Activated CD4-positive, alpha-beta T cell treated with anti-CD3 and anti-CD28 coated beads for 36 hours (primary cell): ENCODE measurements at regions not wholly inside any gene's neighbourhood (a gene's known extent, or its start where the extent isn't known, plus 50 kb on each side); places are given as distances from the start of the nearest gene placed in this dataset.

Experiments
- ATAC-seq: fragments of 200-7000 bp; cut with Tn5 transposase; one replicate; pipeline ENCODE4 v1.10.0; 2021; ENCODE audit warnings: mild to moderate bottlenecking, moderate library complexity
- CTCF ChIA-PET: fragments of 350-600 bp; sonication (Branson Sonifier 250); formaldehyde crosslinking; loops from one replicate; lab custom pipeline; 2021; ENCODE audit warnings: antibody characterized with exemption; lab: Charles Lee
- POLR2A ChIA-PET: fragments of 350-600 bp; sonication (Branson Sonifier 250); formaldehyde crosslinking; loops from one replicate; lab custom pipeline; 2021; ENCODE audit warnings: antibody characterized with exemption, inconsistent platforms; lab: Charles Lee
- DNase-seq: peaks from one replicate; pipeline ENCODE4 v3.0.0-alpha.2; 2020
- H3K27ac Mint-ChIP-seq: one replicate; pipeline ENCODE4 v1.8.0; 2021; ENCODE audit warnings: mixed read lengths
- H3K27me3 Mint-ChIP-seq: one replicate; pipeline ENCODE4 v1.8.0; 2021; ENCODE audit warnings: mixed read lengths
- H3K36me3 Mint-ChIP-seq: one replicate; pipeline ENCODE4 v1.8.0; 2021; ENCODE audit warnings: low read depth, mixed read lengths
- H3K4me1 Mint-ChIP-seq: one replicate; pipeline ENCODE4 v1.8.0; 2021; ENCODE audit warnings: mixed read lengths
- H3K4me3 Mint-ChIP-seq: one replicate; pipeline ENCODE4 v1.8.0; 2021; ENCODE audit warnings: mild to moderate bottlenecking, moderate library complexity, mixed read lengths
- H3K9me3 Mint-ChIP-seq: one replicate; pipeline ENCODE4 v1.8.0; 2021; ENCODE audit warnings: low read depth, mixed read lengths
- intact Hi-C, 2 experiments: fragments of 100-400 bp; cut with DNase I in 1 of 2; cut with micrococcal nuclease in 1 of 2; formaldehyde crosslinking; loops; one replicate each; pipeline versions ENCODE4 v1.14.2 to v1.15.1; 2022 to 2024; cut with DNase I, micrococcal nuclease

DNA sequence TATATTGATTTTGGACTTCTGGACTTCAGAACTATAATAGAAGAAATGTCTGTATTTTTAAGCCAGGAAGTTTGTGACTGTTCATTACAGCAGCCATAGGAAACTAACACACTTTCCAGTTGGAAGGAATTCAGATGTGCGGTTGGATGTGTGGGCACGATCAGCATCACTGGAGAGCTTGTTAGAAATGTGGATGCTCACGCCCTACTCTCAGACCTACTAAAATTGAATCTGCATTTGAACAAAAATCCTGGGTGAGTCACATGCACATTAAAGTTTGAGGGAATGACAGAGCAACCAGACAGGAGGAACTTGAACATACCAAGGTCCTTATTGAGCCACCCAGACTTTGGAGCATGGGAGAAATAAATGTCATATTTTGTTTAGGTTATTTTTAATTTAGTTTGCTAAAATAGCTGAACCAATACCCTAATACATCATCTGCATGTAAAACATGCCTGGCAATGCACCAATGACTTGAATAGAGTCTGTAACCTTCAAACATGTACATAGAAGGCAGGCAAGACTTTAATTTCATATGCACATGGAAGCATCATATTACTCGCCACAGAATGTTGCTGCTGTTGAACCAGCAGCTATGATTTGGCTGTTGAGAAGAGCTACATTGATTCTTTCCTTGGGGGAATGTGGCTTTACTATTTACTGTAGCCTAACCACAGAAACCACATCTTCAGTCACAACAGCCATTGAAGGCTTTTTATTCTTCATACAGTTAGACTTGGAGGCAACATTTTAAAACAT lies 346.2 kb downstream of the BARHL2 start:
- CTCF ChIA-PET, result interaction anchor here (0.6 to 0.7 kb wide), 2 partner anchors 20 to 344 kb away, joined by 3 read pairs; no protein-coding TSS in a partner anchor
- no peak for DNase-seq
- peaks cover 2% of the 10 kb centered on the region for H3K27me3 Mint-ChIP-seq
- no peak overlapping the region for H3K27ac Mint-ChIP-seq
- POLR2A ChIA-PET, result interaction anchor here (0.6 kb wide), 1 partner anchor 9 kb away, joined by 3 read pairs; no protein-coding TSS in a partner anchor
- H3K4me3 Mint-ChIP-seq, result no peak overlapping the region
- no peaks in the 10 kb centered on the region for H3K4me1 Mint-ChIP-seq
- H3K36me3 Mint-ChIP-seq, result no peaks in the 10 kb centered on the region
- no peak for ATAC-seq
- no peaks in the 10 kb centered on the region for H3K9me3 Mint-ChIP-seq
- intact Hi-C loops, result no loop called here

- no peak for ATAC-seq
- CTCF ChIA-PET, result no interaction called here
Measured at GRCh38 chr1:90362163-90362562, 354.9 kb downstream of the BARHL2 start.

DNA sequence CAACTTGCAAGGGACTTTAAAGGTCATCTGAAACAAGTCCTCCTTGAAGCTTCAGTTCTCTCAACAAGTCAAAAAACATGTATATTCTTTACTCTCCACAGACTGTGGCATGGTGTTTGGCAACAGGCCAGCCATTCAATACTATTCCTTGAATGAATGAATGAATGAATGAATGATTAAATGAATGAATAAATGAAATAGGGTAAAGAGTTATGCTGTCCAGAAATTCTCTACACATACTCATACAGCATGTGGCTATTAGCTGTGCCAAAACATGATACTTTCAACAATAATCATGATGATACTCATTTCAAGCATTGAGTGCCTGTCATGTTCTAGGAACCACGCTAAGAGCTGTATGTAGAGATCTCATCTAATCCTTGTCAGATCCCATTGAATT lies 356.1 kb downstream of the BARHL2 start:
- no peak for DNase-seq
- Mint-ChIP-seq H3K9me3 (no peaks in the 10 kb centered on the region), H3K4me3 (no peak overlapping the region), H3K4me1 (no peaks in the 10 kb centered on the region), H3K27me3 (peaks cover 6% of the 10 kb centered on the region), H3K27ac (no peak overlapping the region), H3K36me3 (no peaks in the 10 kb centered on the region)
- intact Hi-C loops, result no loop called here
- ChIA-PET POLR2A (no interaction called here), CTCF (interaction anchor here (0.9 kb wide), 1 partner anchor 19 kb away, joined by 4 read pairs; no protein-coding TSS in a partner anchor)
- no peak for ATAC-seq

More at GRCh38 chr1:90362163-90362562, 354.9 kb downstream of the BARHL2 start:
- H3K27me3 Mint-ChIP-seq, result peaks cover 6% of the 10 kb centered on the region
- no peak for DNase-seq
- POLR2A ChIA-PET, result no interaction called here
- H3K36me3 Mint-ChIP-seq, result no peaks in the 10 kb centered on the region
- H3K9me3 Mint-ChIP-seq, result no peaks in the 10 kb centered on the region
- intact Hi-C loops, result no loop called here
- no peaks in the 10 kb centered on the region for H3K4me1 Mint-ChIP-seq
- H3K4me3 Mint-ChIP-seq, result no peak overlapping the region
- no peak overlapping the region for H3K27ac Mint-ChIP-seq

DNA sequence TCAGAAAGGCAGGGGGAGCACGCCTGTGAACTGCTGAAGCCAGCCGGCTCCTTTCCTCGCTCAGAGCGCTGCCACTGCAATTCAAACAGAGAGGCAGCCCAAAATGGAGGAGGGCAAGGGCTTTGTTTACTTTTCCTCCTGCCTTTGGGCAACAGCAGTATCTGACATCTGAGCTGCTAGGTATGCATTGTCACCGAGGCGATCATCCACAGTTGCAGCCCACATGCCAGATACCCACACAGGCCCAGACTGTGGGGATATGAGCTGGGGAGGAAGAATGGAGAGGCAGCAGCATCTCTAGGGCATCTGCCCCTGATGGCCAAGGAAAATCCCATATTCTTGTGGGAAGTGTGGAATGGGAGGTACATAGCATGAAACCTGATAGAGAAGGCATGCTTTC lies 357.1 kb downstream of the BARHL2 start:
- Mint-ChIP-seq H3K4me3 (no peak overlapping the region), H3K9me3 (no peaks in the 10 kb centered on the region), H3K27ac (no peak overlapping the region), H3K27me3 (peaks cover 4% of the 10 kb centered on the region), H3K4me1 (no peaks in the 10 kb centered on the region), H3K36me3 (no peaks in the 10 kb centered on the region)
- intact Hi-C loops, result no loop called here
- no peak for DNase-seq
- no peak for ATAC-seq
- POLR2A ChIA-PET, result no interaction called here
- CTCF ChIA-PET, result interaction anchor here (0.9 kb wide), 1 partner anchor 18 kb away, joined by 4 read pairs; no protein-coding TSS in a partner anchor

DNA sequence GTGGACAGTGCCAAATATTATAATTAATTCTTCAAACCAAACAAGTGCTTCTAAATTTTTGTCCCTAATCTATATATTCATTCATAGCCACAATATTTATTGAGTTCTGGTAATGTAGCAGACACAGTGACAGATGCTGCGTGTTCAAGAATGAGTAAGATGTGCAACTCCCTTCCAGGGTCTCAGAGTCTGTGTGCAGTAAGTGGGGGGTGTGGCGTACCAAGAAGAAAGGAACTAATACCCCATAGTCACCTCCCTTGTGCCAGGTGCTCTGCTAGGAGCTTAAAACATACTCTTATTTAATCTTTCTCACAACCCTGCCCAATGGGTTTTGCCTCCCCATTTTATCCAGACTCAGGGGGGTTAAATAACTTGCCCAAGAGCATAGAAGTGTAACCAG lies 358.7 kb downstream of the BARHL2 start:
- no peaks in the 10 kb centered on the region for H3K4me1 Mint-ChIP-seq
- POLR2A ChIA-PET, result no interaction called here
- H3K4me3 Mint-ChIP-seq, result no peak overlapping the region
- H3K27ac Mint-ChIP-seq, result no peak overlapping the region
- intact Hi-C loops, result no loop called here
- CTCF ChIA-PET, result interaction anchor here (0.6 kb wide), 1 partner anchor 179 kb away, joined by 3 read pairs; no protein-coding TSS in a partner anchor
- peaks cover 2% of the 10 kb centered on the region for H3K27me3 Mint-ChIP-seq
- no peaks in the 10 kb centered on the region for H3K36me3 Mint-ChIP-seq
- no peak for DNase-seq
- no peak for ATAC-seq
- H3K9me3 Mint-ChIP-seq, result no peaks in the 10 kb centered on the region

DNA sequence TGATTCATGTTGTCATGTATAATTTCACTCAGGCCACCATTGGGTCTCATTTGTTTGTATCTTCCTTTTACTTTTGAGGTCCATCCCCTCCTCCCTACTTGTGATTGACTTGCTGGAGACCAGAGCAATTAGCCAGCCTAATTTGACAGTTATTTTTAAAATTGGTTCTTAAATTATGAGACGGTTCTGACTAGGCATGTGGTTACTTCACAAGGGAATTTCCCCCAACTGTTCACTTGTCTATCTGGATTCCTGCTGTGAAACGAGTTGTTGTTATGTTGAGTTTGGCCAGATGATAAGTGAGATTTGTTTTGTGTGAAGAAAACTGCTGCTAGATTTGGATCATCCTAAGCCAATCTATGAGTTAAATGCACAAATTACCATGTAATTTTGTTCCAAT lies 359.1 kb downstream of the BARHL2 start:
- Mint-ChIP-seq H3K4me1 (no peaks in the 10 kb centered on the region), H3K27ac (no peak overlapping the region), H3K4me3 (no peak overlapping the region), H3K27me3 (peaks cover 2% of the 10 kb centered on the region), H3K9me3 (no peaks in the 10 kb centered on the region), H3K36me3 (no peaks in the 10 kb centered on the region)
- intact Hi-C loops, result no loop called here
- no peak for ATAC-seq
- DNase-seq, result no peak
- ChIA-PET CTCF (no interaction called here), POLR2A (no interaction called here)

DNA sequence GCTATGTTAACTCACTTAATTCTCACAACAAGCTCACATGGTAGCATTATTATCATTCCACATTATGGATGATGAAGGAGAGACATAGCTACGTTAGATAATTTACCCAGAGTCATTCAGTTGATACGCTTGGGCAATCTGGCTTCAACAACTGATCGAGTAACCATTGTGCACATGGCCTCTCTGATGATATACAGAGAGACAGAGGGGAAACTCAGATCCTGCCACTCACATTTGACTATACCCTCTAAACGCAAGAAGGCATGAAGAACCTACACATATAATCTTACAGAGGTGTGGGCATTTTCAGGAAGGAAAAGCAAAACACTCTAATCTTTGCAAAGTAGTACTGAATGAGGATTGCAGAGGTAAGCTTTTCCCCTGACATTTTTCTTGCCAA lies 360.1 kb downstream of the BARHL2 start:
- Mint-ChIP-seq H3K36me3 (no peaks in the 10 kb centered on the region), H3K27ac (no peak overlapping the region), H3K4me3 (no peak overlapping the region), H3K4me1 (no peaks in the 10 kb centered on the region), H3K9me3 (no peaks in the 10 kb centered on the region), H3K27me3 (peaks cover 2% of the 10 kb centered on the region)
- DNase-seq, result no peak
- ChIA-PET POLR2A (no interaction called here), CTCF (no interaction called here)
- intact Hi-C loops, result no loop called here
- ATAC-seq, result no peak

DNA sequence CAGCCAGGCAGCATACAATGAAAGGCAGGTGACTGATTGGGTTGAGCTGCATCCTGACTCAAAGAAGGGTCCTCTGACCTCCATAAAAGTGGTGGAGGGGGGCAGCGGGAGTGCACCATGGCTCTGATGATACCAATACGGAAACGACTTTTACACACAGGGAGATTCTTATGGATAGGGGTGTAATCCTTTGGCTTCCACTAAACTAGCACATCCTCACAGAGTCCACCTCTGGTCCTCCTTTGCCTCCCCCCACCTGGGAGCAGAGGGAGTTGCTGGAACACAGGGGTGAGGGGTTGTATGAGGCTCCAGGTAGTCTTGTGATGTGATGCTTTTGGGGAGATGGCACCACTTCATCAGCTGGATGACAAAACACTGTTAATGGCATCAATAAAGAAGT lies 361.0 kb downstream of the BARHL2 start:
- no peak for ATAC-seq
- Mint-ChIP-seq H3K9me3 (no peaks in the 10 kb centered on the region), H3K4me3 (no peak overlapping the region), H3K27ac (no peak overlapping the region), H3K36me3 (no peaks in the 10 kb centered on the region), H3K4me1 (no peaks in the 10 kb centered on the region), H3K27me3 (peaks cover 2% of the 10 kb centered on the region)
- CTCF ChIA-PET, result no interaction called here
- POLR2A ChIA-PET, result no interaction called here
- intact Hi-C loops, result no loop called here
- DNase-seq, result no peak

GRCh38 chr1:90354704-90355103 lies 359.8 kb downstream of the ZNF326 start:
- intact Hi-C loops, result no loop called here
- ChIA-PET CTCF (interaction anchor here (1.1 kb wide), 1 partner anchor 15 kb away, joined by 3 read pairs; no protein-coding TSS in a partner anchor), POLR2A (no interaction called here)
- Mint-ChIP-seq H3K4me3 (no peak overlapping the region), H3K9me3 (no peaks in the 10 kb centered on the region), H3K27me3 (peaks cover 2% of the 10 kb centered on the region), H3K27ac (no peak overlapping the region), H3K36me3 (no peaks in the 10 kb centered on the region), H3K4me1 (no peaks in the 10 kb centered on the region)
- no peak for ATAC-seq
- no peak for DNase-seq

DNA sequence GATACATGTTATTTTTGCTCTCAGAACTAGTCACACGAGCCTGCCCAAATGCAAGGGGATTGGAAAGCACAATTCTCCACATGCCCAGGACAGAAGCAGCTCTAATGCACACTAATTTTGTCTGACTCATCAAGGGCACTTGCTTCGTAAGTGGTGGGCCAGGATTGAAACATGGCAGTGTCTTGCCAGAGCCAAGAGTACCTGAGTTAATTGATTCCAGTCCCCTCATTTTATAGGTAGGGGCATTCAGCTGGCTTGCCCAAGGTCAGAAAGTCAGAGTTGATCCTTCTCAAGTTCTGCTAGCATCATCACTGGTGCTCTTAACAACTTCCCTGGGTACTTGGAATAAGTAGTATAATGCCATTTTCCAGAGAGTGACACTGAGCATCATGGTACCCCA lies 356.1 kb downstream of the ZNF326 start:
- CTCF ChIA-PET, result interaction anchor here (0.6 to 1.2 kb wide), 2 partner anchors 20 to 815 kb away, joined by 3 read pairs; no protein-coding TSS in a partner anchor
- H3K4me1 Mint-ChIP-seq, result no peaks in the 10 kb centered on the region

GRCh38 chr1:90349510-90349909 lies 354.6 kb downstream of the ZNF326 start:
- Mint-ChIP-seq H3K27ac (no peak overlapping the region), H3K9me3 (peaks cover 5% of the 10 kb centered on the region), H3K4me1 (no peaks in the 10 kb centered on the region), H3K4me3 (no peak overlapping the region), H3K27me3 (peaks cover 5% of the 10 kb centered on the region), H3K36me3 (no peaks in the 10 kb centered on the region)
- ATAC-seq (no peak), DNase-seq (no peak)
- ChIA-PET CTCF (interaction anchor here (0.8 kb wide), 1 partner anchor 103 kb away, joined by 3 read pairs; no protein-coding TSS in a partner anchor), POLR2A (no interaction called here)
- intact Hi-C loops, result no loop called here

More for the DNA sequence above, 356.1 kb downstream of the ZNF326 start:
- peaks cover 5% of the 10 kb centered on the region for H3K9me3 Mint-ChIP-seq
- no peak overlapping the region for H3K4me3 Mint-ChIP-seq
- H3K27me3 Mint-ChIP-seq, result peaks cover 2% of the 10 kb centered on the region
- H3K27ac Mint-ChIP-seq, result no peak overlapping the region
- DNase-seq, result no peak
- POLR2A ChIA-PET, result interaction anchor here (0.5 kb wide), 1 partner anchor 56 kb away, joined by 4 read pairs; no protein-coding TSS in a partner anchor
- ATAC-seq, result no peak
- no peaks in the 10 kb centered on the region for H3K36me3 Mint-ChIP-seq
- intact Hi-C loops, result no loop called here

GRCh38 chr1:90348934-90349333 lies 354.0 kb downstream of the ZNF326 start:
- H3K27ac Mint-ChIP-seq, result no peak overlapping the region
- intact Hi-C loops, result no loop called here
- no peak for ATAC-seq
- no peak overlapping the region for H3K4me3 Mint-ChIP-seq
- no peak for DNase-seq
- H3K4me1 Mint-ChIP-seq, result no peaks in the 10 kb centered on the region
- no peaks in the 10 kb centered on the region for H3K36me3 Mint-ChIP-seq
- peaks cover 5% of the 10 kb centered on the region for H3K9me3 Mint-ChIP-seq
- ChIA-PET POLR2A (no interaction called here), CTCF (interaction anchor here (0.8 kb wide), 1 partner anchor 103 kb away, joined by 3 read pairs; no protein-coding TSS in a partner anchor)
- peaks cover 5% of the 10 kb centered on the region for H3K27me3 Mint-ChIP-seq
